PC-3 (cell line): ENCODE measurements at regions not wholly inside any gene's neighbourhood (a gene's known extent, or its start where the extent isn't known, plus 50 kb on each side); places are given as distances from the start of the nearest gene placed in this dataset.
"Not testable (repeated sequence)": the region's sequence is repeated elsewhere in the genome, so short reads cannot be mapped to it uniquely, and the experiment has no call there.

Source experiments
- ATAC-seq: fragments of 200-7000 bp; cut with Tn5 transposase; 2 replicates; pipeline ENCODE4 v1.9.1; 2020; ENCODE audit warnings: mild to moderate bottlenecking, moderate library complexity
- BruUV-seq: library from RNA; stranded (reverse); fragments of 400-500 nt; replicated peaks from 2 replicates; lab custom pipeline; 2021; lab: Mats Ljungman, UMichigan
- CTCF ChIA-PET: fragments of 300-600 bp; sonication (Branson Sonifier 250); formaldehyde crosslinking; loops from one replicate; lab custom pipeline; 2022; ENCODE audit warnings: antibody characterized with exemption; lab: Charles Lee
- POLR2A ChIA-PET: fragments of 300-600 bp; sonication (Branson Sonifier 250); formaldehyde crosslinking; loops from one replicate; lab custom pipeline; 2022; ENCODE audit warnings: antibody characterized with exemption; ENCODE audit not compliant: unreplicated experiment; lab: Charles Lee
- DNase-seq: peaks from one replicate; pipeline ENCODE4 v3.0.0-alpha.2; 2015
- H2AFZ ChIP-seq: fragments of 300-600 bp; sonication (generic); 2 replicates; pipeline ENCODE4 v1.6.0; 2016; ENCODE audit warnings: antibody characterized with exemption, low read length
- H3F3A ChIP-seq: fragments of 300-600 bp; sonication (generic); one replicate; pipeline ENCODE4 v1.6.0; 2017; ENCODE audit warnings: antibody characterized with exemption, low read length, control low read depth, mild to moderate bottlenecking; ENCODE audit not compliant: unreplicated experiment
- H3K27ac ChIP-seq: fragments of 300-600 bp; sonication (generic); 2 replicates; pipeline ENCODE4 v1.5.1; 2016; ENCODE audit warnings: mild to moderate bottlenecking, low read length
- H3K27me3 ChIP-seq: fragments of 300-600 bp; sonication (generic); 2 replicates; pipeline ENCODE4 v1.6.1; 2016; ENCODE audit warnings: low read length, mixed read lengths
- H3K36me3 ChIP-seq: fragments of 300-600 bp; sonication (generic); 2 replicates; pipeline ENCODE4 v1.6.1; 2016; ENCODE audit warnings: low read depth, mixed run types, low read length, mixed read lengths
- H3K4me1 ChIP-seq: fragments of 300-600 bp; sonication (generic); 2 replicates; pipeline ENCODE4 v1.5.1; 2016; ENCODE audit warnings: low read length; ENCODE audit not compliant: insufficient read depth
- H3K4me2 ChIP-seq: fragments of 300-600 bp; sonication (generic); 2 replicates; pipeline ENCODE4 v1.6.0; 2016; ENCODE audit warnings: low read length
- H3K4me3 ChIP-seq: fragments of 300-600 bp; sonication (generic); 2 replicates; pipeline ENCODE4 v1.5.1; 2016; ENCODE audit warnings: mild to moderate bottlenecking, low read length, mixed read lengths
- H3K79me2 ChIP-seq: fragments of 300-600 bp; sonication (generic); 2 replicates; pipeline ENCODE4 v1.6.1; 2017; ENCODE audit warnings: low read length, mixed read lengths
- H3K9ac ChIP-seq: fragments of 300-600 bp; sonication (generic); 2 replicates; pipeline ENCODE4 v1.6.0; 2016; ENCODE audit warnings: mild to moderate bottlenecking, low read length
- H3K9me2 ChIP-seq: fragments of 300-600 bp; sonication (generic); replicated peaks from 2 replicates; pipeline ENCODE4 v1.6.1; 2016; ENCODE audit warnings: mixed run types, low read length, mixed read lengths
- H3K9me3 ChIP-seq: fragments of 300-600 bp; sonication (generic); 2 replicates; pipeline ENCODE4 v1.6.1; 2016; ENCODE audit warnings: low read length, mixed read lengths
- H4K20me1 ChIP-seq: fragments of 300-600 bp; sonication (generic); 2 replicates; pipeline ENCODE4 v1.6.1; 2016; ENCODE audit warnings: low read length, mixed read lengths
- CTCF ChIP-seq: fragments of 300-600 bp; sonication (generic); conservative IDR thresholded peaks from 2 replicates; pipeline ENCODE4 v1.5.1; 2017; ENCODE audit warnings: antibody characterized with exemption, low read depth, mild to moderate bottlenecking, low read length
- EZH2 ChIP-seq: fragments of 300-600 bp; sonication (generic); IDR thresholded peaks from one replicate; pipeline ENCODE4 v1.6.1; 2017; ENCODE audit warnings: antibody characterized with exemption, mild to moderate bottlenecking, low read length; ENCODE audit not compliant: unreplicated experiment
- EZH2phosphoT487 ChIP-seq: fragments of 300-600 bp; sonication (generic); IDR thresholded peaks from 2 replicates; pipeline ENCODE4 v1.6.1; 2018; ENCODE audit warnings: mild to moderate bottlenecking, antibody characterized with exemption, low read length, borderline replicate concordance
- intact Hi-C: fragments of 100-400 bp; cut with micrococcal nuclease; formaldehyde crosslinking; loops from 2 replicates; pipeline ENCODE4 v1.9.0; 2023

DNA sequence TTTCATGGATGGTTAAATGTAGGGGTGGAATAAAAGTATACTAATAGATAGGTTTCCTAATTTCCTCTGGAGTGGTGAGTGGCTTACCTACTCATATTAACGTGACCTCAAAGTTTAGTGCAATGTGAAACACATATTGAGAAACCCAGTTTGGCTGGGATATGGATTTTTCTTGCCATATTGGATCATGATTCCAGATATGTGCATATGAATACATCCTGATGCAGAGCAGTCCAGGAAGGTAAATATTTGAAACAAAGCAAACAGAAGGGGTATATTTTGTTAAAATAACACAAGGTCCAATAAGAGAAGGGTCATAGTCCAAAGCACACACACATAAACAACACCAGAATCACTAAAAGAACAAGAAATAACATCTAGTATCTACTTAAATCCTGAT, 608.1 kb downstream of the PKHD1 start:
- H3F3A ChIP-seq = no peaks in the 10 kb centered on the region
- no TSS peak for BruUV-seq

GRCh38 chr6:51480040-51480439, 607.4 kb downstream of the PKHD1 start:
- H3K4me2 ChIP-seq = no peak overlapping the region
- no peak overlapping the region for H3K4me3 ChIP-seq
- H3K9ac ChIP-seq = no peak overlapping the region
- intact Hi-C loops = no loop called here
- H3K9me2 ChIP-seq = no peaks in the 10 kb centered on the region
- no peak for DNase-seq
- 0 out of 2 replicates have a peak, but pooled peaks cover under 1% of the 10 kb centered on the region for H3K4me1 ChIP-seq
- POLR2A ChIA-PET = no interaction called here
- H3K9me3 ChIP-seq = no peaks in the 10 kb centered on the region
- no peak for TF ChIP-seq EZH2
- no peak for TF ChIP-seq EZH2phosphoT487
- no peak for TF ChIP-seq CTCF
- H3K27me3 ChIP-seq = no peaks in the 10 kb centered on the region
- no peaks in the 10 kb centered on the region for H4K20me1 ChIP-seq
- H3F3A ChIP-seq = no peaks in the 10 kb centered on the region
- BruUV-seq = no TSS peak
- no peak for ATAC-seq
- CTCF ChIA-PET = no interaction called here
- no peaks in the 10 kb centered on the region for H3K79me2 ChIP-seq
- H3K36me3 ChIP-seq = no peaks in the 10 kb centered on the region
- H2AFZ ChIP-seq = no peak overlapping the region
- H3K27ac ChIP-seq = no peak overlapping the region

More for the DNA sequence above, 608.1 kb downstream of the PKHD1 start:
- Histone ChIP-seq H3K4me1 (peaks cover 8% of the 10 kb centered on the region), H3K27ac (no peak overlapping the region), H3K4me2 (no peak overlapping the region), H3K4me3 (no peak overlapping the region), H3K36me3 (no peaks in the 10 kb centered on the region), H2AFZ (no peak overlapping the region), H3K27me3 (no peaks in the 10 kb centered on the region), H3K79me2 (no peaks in the 10 kb centered on the region), H3K9me2 (no peaks in the 10 kb centered on the region), H3K9me3 (no peaks in the 10 kb centered on the region), H3K9ac (no peak overlapping the region), H4K20me1 (no peaks in the 10 kb centered on the region)
- intact Hi-C loops = no loop called here
- no peak for TF ChIP-seq EZH2
- no peak for TF ChIP-seq EZH2phosphoT487
- TF ChIP-seq CTCF = no peak
- DNase-seq = no peak
- ChIA-PET POLR2A (no interaction called here), CTCF (no interaction called here)
- no peak for ATAC-seq

DNA sequence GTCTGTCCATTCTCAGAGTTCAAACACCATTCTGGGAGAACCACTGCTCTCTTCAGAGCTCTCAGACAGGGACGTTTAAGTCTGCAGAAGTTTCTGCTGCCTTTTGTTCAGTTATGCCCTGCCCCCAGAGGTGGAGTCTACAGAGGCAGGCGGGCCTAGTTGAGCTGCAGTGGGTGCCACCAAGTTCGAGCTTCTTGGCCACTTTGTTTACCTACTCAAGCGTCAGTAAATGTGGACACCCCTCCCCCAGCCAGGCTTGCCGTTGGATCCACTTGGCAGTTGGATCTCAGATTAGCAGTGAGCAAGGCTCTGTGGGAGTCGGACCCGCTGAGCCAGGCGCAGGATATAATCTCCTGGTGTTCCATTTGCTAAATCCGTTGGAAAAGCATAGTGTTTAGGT, 601.5 kb downstream of the PKHD1 start:
- H3K9me3 ChIP-seq, DNase-seq, H2AFZ ChIP-seq, H3K9ac ChIP-seq, H3K4me3 ChIP-seq, H3K27ac ChIP-seq, BruUV-seq, H3K4me2 ChIP-seq, ATAC-seq, H3F3A ChIP-seq, H3K36me3 ChIP-seq, CTCF ChIA-PET, POLR2A ChIA-PET, intact Hi-C loops, H3K79me2 ChIP-seq, H3K27me3 ChIP-seq, H3K9me2 ChIP-seq, H4K20me1 ChIP-seq: not testable (repeated sequence)
- peaks cover 17% of the 10 kb centered on the region for H3K4me1 ChIP-seq
